ENCODE measurements at regions not wholly inside any gene's neighbourhood (a gene's known extent, or its start where the extent isn't known, plus 50 kb on each side); places are given as distances from the start of the nearest gene placed in this dataset.

- DNase-seq (no peak), ATAC-seq (no peak)
- Mint-ChIP-seq H3K9me3 (peaks cover 28% of the 10 kb centered on the region), H3K27me3 (ENCODE audit: low read depth) (peaks cover 13% of the 10 kb centered on the region), H3K4me3 (no peak overlapping the region), H3K4me1 (ENCODE audit: low read depth) (no peaks in the 10 kb centered on the region), H3K36me3 (ENCODE audit: insufficient read depth) (peaks cover 1% of the 10 kb centered on the region)
Observed at GRCh38 chr2:128710729-128711128, 392.1 kb upstream of the HS6ST1 start.

GRCh38 chr2:128714285-128714684 is 395.6 kb upstream of the HS6ST1 start:
- peaks cover 10% of the 10 kb centered on the region for H3K9me3 Mint-ChIP-seq
- ATAC-seq (no peak), DNase-seq (no peak)
- H3K4me3 Mint-ChIP-seq, result no peak overlapping the region
- H3K27me3 Mint-ChIP-seq (ENCODE audit: low read depth), result peaks cover 17% of the 10 kb centered on the region
- H3K4me1 Mint-ChIP-seq (ENCODE audit: low read depth), result no peaks in the 10 kb centered on the region
- H3K36me3 Mint-ChIP-seq (ENCODE audit: insufficient read depth), result peaks cover 1% of the 10 kb centered on the region

GRCh38 chr2:128714851-128715312 is 396.2 kb upstream of the HS6ST1 start:
- no peak overlapping the region for H3K4me3 Mint-ChIP-seq
- H3K9me3 Mint-ChIP-seq, result peaks cover 5% of the 10 kb centered on the region
- H3K36me3 Mint-ChIP-seq (ENCODE audit: insufficient read depth), result no peaks in the 10 kb centered on the region
- no peaks in the 10 kb centered on the region for H3K4me1 Mint-ChIP-seq (ENCODE audit: low read depth)
- ATAC-seq (no peak), DNase-seq (no peak)
- H3K27me3 Mint-ChIP-seq (ENCODE audit: low read depth), result peaks cover 17% of the 10 kb centered on the region

GRCh38 chr2:128715360-128715759 is 396.7 kb upstream of the HS6ST1 start:
- ATAC-seq, result no peak
- H3K36me3 Mint-ChIP-seq (ENCODE audit: insufficient read depth), result no peaks in the 10 kb centered on the region
- no peak overlapping the region for H3K4me3 Mint-ChIP-seq
- DNase-seq, result no peak
- no peaks in the 10 kb centered on the region for H3K4me1 Mint-ChIP-seq (ENCODE audit: low read depth)
- H3K27me3 Mint-ChIP-seq (ENCODE audit: low read depth), result peaks cover 17% of the 10 kb centered on the region
- H3K9me3 Mint-ChIP-seq, result peaks cover under 1% of the 10 kb centered on the region

- no peaks in the 10 kb centered on the region for H3K4me1 Mint-ChIP-seq (ENCODE audit: low read depth)
- no peaks in the 10 kb centered on the region for H3K9me3 Mint-ChIP-seq
- H3K27me3 Mint-ChIP-seq (ENCODE audit: low read depth), result peaks cover 17% of the 10 kb centered on the region
- ATAC-seq (no peak), DNase-seq (no peak)
- H3K36me3 Mint-ChIP-seq (ENCODE audit: insufficient read depth), result no peaks in the 10 kb centered on the region
- H3K4me3 Mint-ChIP-seq, result no peak overlapping the region
Observed at GRCh38 chr2:128716299-128716721, 397.6 kb upstream of the HS6ST1 start.

- no peaks in the 10 kb centered on the region for H3K36me3 Mint-ChIP-seq (ENCODE audit: insufficient read depth)
- H3K9me3 Mint-ChIP-seq, result no peaks in the 10 kb centered on the region
- H3K27me3 Mint-ChIP-seq (ENCODE audit: low read depth), result peaks cover 14% of the 10 kb centered on the region
- no peak overlapping the region for H3K4me3 Mint-ChIP-seq
- no peak for ATAC-seq
- no peaks in the 10 kb centered on the region for H3K4me1 Mint-ChIP-seq (ENCODE audit: low read depth)
- no peak for DNase-seq
Observed at GRCh38 chr2:128717758-128718710, 399.4 kb upstream of the HS6ST1 start.

GRCh38 chr2:128720080-128721022 is 401.7 kb upstream of the HS6ST1 start:
- DNase-seq (no peak), ATAC-seq (no peak)
- no peaks in the 10 kb centered on the region for H3K36me3 Mint-ChIP-seq (ENCODE audit: insufficient read depth)
- no peaks in the 10 kb centered on the region for H3K9me3 Mint-ChIP-seq
- no peaks in the 10 kb centered on the region for H3K4me1 Mint-ChIP-seq (ENCODE audit: low read depth)
- no peak overlapping the region for H3K4me3 Mint-ChIP-seq
- peaks cover 8% of the 10 kb centered on the region for H3K27me3 Mint-ChIP-seq (ENCODE audit: low read depth)

- Mint-ChIP-seq H3K36me3 (ENCODE audit: insufficient read depth) (no peaks in the 10 kb centered on the region), H3K27me3 (ENCODE audit: low read depth) (peaks cover 5% of the 10 kb centered on the region), H3K4me1 (ENCODE audit: low read depth) (no peaks in the 10 kb centered on the region), H3K9me3 (no peaks in the 10 kb centered on the region), H3K4me3 (no peak overlapping the region)
- DNase-seq (no peak), ATAC-seq (no peak)
Observed at GRCh38 chr2:128721096-128721495, 402.4 kb upstream of the HS6ST1 start.

GRCh38 chr2:128722489-128722888 is 403.8 kb upstream of the HS6ST1 start:
- no peaks in the 10 kb centered on the region for H3K36me3 Mint-ChIP-seq (ENCODE audit: insufficient read depth)
- no peak overlapping the region for H3K4me3 Mint-ChIP-seq
- H3K4me1 Mint-ChIP-seq (ENCODE audit: low read depth), result no peaks in the 10 kb centered on the region
- peaks cover 3% of the 10 kb centered on the region for H3K27me3 Mint-ChIP-seq (ENCODE audit: low read depth)
- DNase-seq (no peak), ATAC-seq (no peak)
- no peaks in the 10 kb centered on the region for H3K9me3 Mint-ChIP-seq

GRCh38 chr2:128724547-128724946 is 405.9 kb upstream of the HS6ST1 start:
- Mint-ChIP-seq H3K9me3 (peaks cover 5% of the 10 kb centered on the region), H3K4me1 (ENCODE audit: low read depth) (no peaks in the 10 kb centered on the region), H3K27me3 (ENCODE audit: low read depth) (peaks cover 2% of the 10 kb centered on the region), H3K36me3 (ENCODE audit: insufficient read depth) (no peaks in the 10 kb centered on the region), H3K4me3 (no peak overlapping the region)
- DNase-seq (no peak), ATAC-seq (no peak)

- peaks cover 2% of the 10 kb centered on the region for H3K27me3 Mint-ChIP-seq (ENCODE audit: low read depth)
- H3K4me3 Mint-ChIP-seq, result no peak overlapping the region
- no peaks in the 10 kb centered on the region for H3K4me1 Mint-ChIP-seq (ENCODE audit: low read depth)
- ATAC-seq, result no peak
- no peak for DNase-seq
- no peaks in the 10 kb centered on the region for H3K36me3 Mint-ChIP-seq (ENCODE audit: insufficient read depth)
- peaks cover 5% of the 10 kb centered on the region for H3K9me3 Mint-ChIP-seq
Observed at GRCh38 chr2:128724972-128725371, 406.3 kb upstream of the HS6ST1 start.

- Mint-ChIP-seq H3K9me3 (peaks cover 5% of the 10 kb centered on the region), H3K4me1 (ENCODE audit: low read depth) (no peaks in the 10 kb centered on the region), H3K27me3 (ENCODE audit: low read depth) (peaks cover 2% of the 10 kb centered on the region), H3K36me3 (ENCODE audit: insufficient read depth) (no peaks in the 10 kb centered on the region), H3K4me3 (no peak overlapping the region)
- no peak for ATAC-seq
- DNase-seq, result no peak
Observed at GRCh38 chr2:128726236-128726635, 407.6 kb upstream of the HS6ST1 start.

GRCh38 chr2:128726911-128727310 is 408.2 kb upstream of the HS6ST1 start:
- no peak overlapping the region for H3K4me3 Mint-ChIP-seq
- H3K9me3 Mint-ChIP-seq, result peaks cover 5% of the 10 kb centered on the region
- ATAC-seq (no peak), DNase-seq (no peak)
- H3K27me3 Mint-ChIP-seq (ENCODE audit: low read depth), result peaks cover 2% of the 10 kb centered on the region
- H3K4me1 Mint-ChIP-seq (ENCODE audit: low read depth), result no peaks in the 10 kb centered on the region
- no peaks in the 10 kb centered on the region for H3K36me3 Mint-ChIP-seq (ENCODE audit: insufficient read depth)

GRCh38 chr2:128727404-128727803 is 408.7 kb upstream of the HS6ST1 start:
- Mint-ChIP-seq H3K27me3 (ENCODE audit: low read depth) (peaks cover 2% of the 10 kb centered on the region), H3K4me3 (no peak overlapping the region), H3K36me3 (ENCODE audit: insufficient read depth) (no peaks in the 10 kb centered on the region), H3K4me1 (ENCODE audit: low read depth) (no peaks in the 10 kb centered on the region), H3K9me3 (peaks cover 5% of the 10 kb centered on the region)
- DNase-seq (no peak), ATAC-seq (no peak)

Measured in activated T-cell treated with anti-CD3 and anti-CD28 coated beads, Interleukin-2, amount 50 U/mL, for 4 hours (primary cell).